ENCODE measurements at regions not wholly inside any gene's neighbourhood (a gene's known extent, or its start where the extent isn't known, plus 50 kb on each side); places are given as distances from the start of the nearest gene placed in this dataset.

- TF ChIP-seq CTCF (IDR thresholded peaks at IDR 0.05; ENCODE audit: insufficient read depth in 1 of 2, low read depth in 1 of 2, low read length in 1 of 2, severe bottlenecking in 1 of 2, unreplicated experiment in 1 of 2), result no peak
- Histone ChIP-seq H3K9me3 (no peaks in the 10 kb centered on the region), H3K36me3 (ENCODE audit: control insufficient read depth, insufficient read depth, low read length) (no peaks in the 10 kb centered on the region), H3K4me1 (no peaks in the 10 kb centered on the region), H3K27me3 (replicated peaks; ENCODE audit: control insufficient read depth, insufficient read depth, low read length) (no peaks in the 10 kb centered on the region), H3K4me3 (ENCODE audit: low read depth, low read length) (no peak overlapping the region)
- Mint-ChIP-seq H3K27me3 (ENCODE audit: insufficient read depth, unreplicated experiment) (peaks cover 3% of the 10 kb centered on the region), H3K27ac (ENCODE audit: unreplicated experiment) (no peak overlapping the region), H3K4me1 (ENCODE audit: low read depth, unreplicated experiment) (no peaks in the 10 kb centered on the region), H3K9me3 (ENCODE audit: unreplicated experiment) (peaks cover 6% of the 10 kb centered on the region), H3K4me3 (ENCODE audit: unreplicated experiment) (no peak overlapping the region), H3K36me3 (ENCODE audit: insufficient read depth, unreplicated experiment) (no peaks in the 10 kb centered on the region)
- BruUV-seq (replicated peaks), result no TSS peak
- intact Hi-C loops (cut with micrococcal nuclease; ENCODE audit: unreplicated experiment), result no loop called here
- ChIA-PET POLR2A (no interaction called here), CTCF (no interaction called here)
- no peak for DNase-seq
These were observed 83.9 kb downstream of the CXCL12 start for GRCh38 chr10:44300666-44301649.

- H3K4me1 ChIP-seq, result no peaks in the 10 kb centered on the region
- Mint-ChIP-seq H3K9me3 (ENCODE audit: unreplicated experiment) (peaks cover 6% of the 10 kb centered on the region), H3K4me1 (ENCODE audit: low read depth, unreplicated experiment) (no peaks in the 10 kb centered on the region), H3K36me3 (ENCODE audit: insufficient read depth, unreplicated experiment) (no peaks in the 10 kb centered on the region), H3K27me3 (ENCODE audit: insufficient read depth, unreplicated experiment) (peaks cover 3% of the 10 kb centered on the region), H3K27ac (ENCODE audit: unreplicated experiment) (no peak overlapping the region), H3K4me3 (ENCODE audit: unreplicated experiment) (no peak overlapping the region)
- DNase-seq, result no peak
- no peaks in the 10 kb centered on the region for H3K27me3 ChIP-seq (replicated peaks; ENCODE audit: control insufficient read depth, insufficient read depth, low read length)
- CTCF ChIA-PET, result no interaction called here
- BruUV-seq (replicated peaks), result no TSS peak
- TF ChIP-seq CTCF (IDR thresholded peaks at IDR 0.05; ENCODE audit: insufficient read depth in 1 of 2, low read depth in 1 of 2, low read length in 1 of 2, severe bottlenecking in 1 of 2, unreplicated experiment in 1 of 2), result no peak
- H3K36me3 ChIP-seq (ENCODE audit: control insufficient read depth, insufficient read depth, low read length), result no peaks in the 10 kb centered on the region
- intact Hi-C loops (cut with micrococcal nuclease; ENCODE audit: unreplicated experiment), result no loop called here
- no peak overlapping the region for H3K4me3 ChIP-seq (ENCODE audit: low read depth, low read length)
- no peaks in the 10 kb centered on the region for H3K9me3 ChIP-seq
- POLR2A ChIA-PET, result no interaction called here
These were observed 86.2 kb downstream of the CXCL12 start for GRCh38 chr10:44298713-44299112.

GRCh38 chr10:44297963-44298362 lies 86.9 kb downstream of the CXCL12 start:
- POLR2A ChIA-PET, result no interaction called here
- H3K27me3 Mint-ChIP-seq (ENCODE audit: insufficient read depth, unreplicated experiment), result peaks cover 3% of the 10 kb centered on the region
- no peaks in the 10 kb centered on the region for H3K4me1 Mint-ChIP-seq (ENCODE audit: low read depth, unreplicated experiment)
- no peak for TF ChIP-seq CTCF (IDR thresholded peaks at IDR 0.05; ENCODE audit: insufficient read depth in 1 of 2, low read depth in 1 of 2, low read length in 1 of 2, severe bottlenecking in 1 of 2, unreplicated experiment in 1 of 2)
- no TSS peak for BruUV-seq (replicated peaks)
- CTCF ChIA-PET, result no interaction called here
- no peak overlapping the region for H3K27ac Mint-ChIP-seq (ENCODE audit: unreplicated experiment)
- peaks cover 4% of the 10 kb centered on the region for H3K9me3 Mint-ChIP-seq (ENCODE audit: unreplicated experiment)
- intact Hi-C loops (cut with micrococcal nuclease; ENCODE audit: unreplicated experiment), result no loop called here
- H3K27me3 ChIP-seq (replicated peaks; ENCODE audit: control insufficient read depth, insufficient read depth, low read length), result no peaks in the 10 kb centered on the region
- no peaks in the 10 kb centered on the region for H3K36me3 Mint-ChIP-seq (ENCODE audit: insufficient read depth, unreplicated experiment)
- H3K9me3 ChIP-seq, result no peaks in the 10 kb centered on the region
- H3K4me3 Mint-ChIP-seq (ENCODE audit: unreplicated experiment), result no peak overlapping the region
- H3K4me3 ChIP-seq (ENCODE audit: low read depth, low read length), result no peak overlapping the region
- H3K4me1 ChIP-seq, result no peaks in the 10 kb centered on the region
- H3K36me3 ChIP-seq (ENCODE audit: control insufficient read depth, insufficient read depth, low read length), result no peaks in the 10 kb centered on the region
- no peak for DNase-seq
